NOMO-1 treated with dmso at 0.1 percent for 144 hours (cell line): ENCODE measurements at regions not wholly inside any gene's neighbourhood (a gene's known extent, or its start where the extent isn't known, plus 50 kb on each side); places are given as distances from the start of the nearest gene placed in this dataset.
"Not testable (repeated sequence)": the region's sequence is repeated elsewhere in the genome, so short reads cannot be mapped to it uniquely, and the experiment has no call there.

Experiments used
- DNase-seq: peaks from one replicate; lab custom pipeline; 2025; ENCODE audit not compliant: unreplicated experiment; lab: John Stamatoyannopoulos, UW

- not testable (repeated sequence) for DNase-seq
These were observed 1024.9 kb downstream of the PRIM2 start for GRCh38 chr6:58342287-58342686.

- not testable (repeated sequence) for DNase-seq
These were observed 1030.1 kb downstream of the PRIM2 start for GRCh38 chr6:58347534-58347933.

GRCh38 chr6:58351619-58352018, 1034.2 kb downstream of the PRIM2 start:
- not testable (repeated sequence) for DNase-seq

GRCh38 chr6:58358452-58358851, 1041.0 kb downstream of the PRIM2 start:
- DNase-seq = not testable (repeated sequence)

- not testable (repeated sequence) for DNase-seq
These were observed 1048.4 kb downstream of the PRIM2 start for GRCh38 chr6:58365856-58366255.

- not testable (repeated sequence) for DNase-seq
These were observed 1089.2 kb downstream of the PRIM2 start for GRCh38 chr6:58406659-58407058.

GRCh38 chr6:58419321-58419720, 1101.9 kb downstream of the PRIM2 start:
- no peak for DNase-seq
